Lower leg skin (tissue), 4 donors: ENCODE measurements at regions not wholly inside any gene's neighbourhood (a gene's known extent, or its start where the extent isn't known, plus 50 kb on each side); places are given as distances from the start of the nearest gene placed in this dataset.

Experiments
- DNase-seq, 2 donors: peaks; one replicate each; pipeline ENCODE4 v3.0.0-alpha.2; 2019; ENCODE audit warnings: low spot score in 2 of 2
- H3K4me3 ChIP-seq: fragments of 200-600 bp; sonication (generic); 2 replicates; pipeline ENCODE4 v1.5.1; 2017; ENCODE audit warnings: mild to moderate bottlenecking, low read depth; ENCODE audit not compliant: poor library complexity, severe bottlenecking
- POLR2A ChIP-seq, 2 donors: fragments of 450-650 bp; IDR thresholded peaks; one replicate each; pipeline ENCODE4 v1.6.1; 2016 to 2017; ENCODE audit warnings: antibody characterized with exemption in 2 of 2, mild to moderate bottlenecking in 1 of 2, moderate library complexity in 1 of 2
- WGBS, 2 donors: methylation state at CpG; one replicate each; pipeline ENCODE4 v1.1.5; 2018; 5-methylcytosine and 5-hydroxymethylcytosine counted together
- intact Hi-C: fragments of 100-400 bp; cut with DNase I; formaldehyde crosslinking; loops from one replicate; pipeline ENCODE4 v1.15.0; 2023; ENCODE audit warnings: low total_unique reads
- TF ChIP-seq, protein P1 (sequence below), 3 donors: fragments of 450-650 bp; IDR thresholded peaks; one replicate each; pipeline ENCODE4 v1.5.1; 2016; ENCODE audit warnings: antibody characterized with exemption in 3 of 3, mild to moderate bottlenecking in 3 of 3, moderate library complexity in 2 of 3

DNA sequence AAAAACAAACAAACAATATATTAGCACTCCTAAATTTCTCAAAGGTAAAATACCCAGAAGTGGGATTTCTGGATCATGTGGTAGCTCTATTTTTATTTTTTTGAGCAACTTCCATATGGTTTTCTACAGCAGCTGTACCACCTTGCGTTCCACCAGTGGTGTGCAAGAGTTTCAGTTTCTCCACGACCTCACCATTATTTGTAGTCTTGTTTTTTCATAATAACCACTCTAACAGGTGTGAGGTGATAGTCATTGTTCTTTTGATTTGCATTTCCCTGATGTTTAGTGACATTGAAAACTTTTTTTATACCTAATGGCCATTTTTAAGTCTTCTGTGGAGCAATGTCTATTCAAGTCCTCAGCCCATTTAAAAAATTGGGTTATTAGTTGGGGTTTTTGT is 127.3 kb upstream of the SLC38A2 start:
- no peak overlapping the region for H3K4me3 ChIP-seq
- intact Hi-C loops: no loop called here
- TF ChIP-seq, protein P1, sequence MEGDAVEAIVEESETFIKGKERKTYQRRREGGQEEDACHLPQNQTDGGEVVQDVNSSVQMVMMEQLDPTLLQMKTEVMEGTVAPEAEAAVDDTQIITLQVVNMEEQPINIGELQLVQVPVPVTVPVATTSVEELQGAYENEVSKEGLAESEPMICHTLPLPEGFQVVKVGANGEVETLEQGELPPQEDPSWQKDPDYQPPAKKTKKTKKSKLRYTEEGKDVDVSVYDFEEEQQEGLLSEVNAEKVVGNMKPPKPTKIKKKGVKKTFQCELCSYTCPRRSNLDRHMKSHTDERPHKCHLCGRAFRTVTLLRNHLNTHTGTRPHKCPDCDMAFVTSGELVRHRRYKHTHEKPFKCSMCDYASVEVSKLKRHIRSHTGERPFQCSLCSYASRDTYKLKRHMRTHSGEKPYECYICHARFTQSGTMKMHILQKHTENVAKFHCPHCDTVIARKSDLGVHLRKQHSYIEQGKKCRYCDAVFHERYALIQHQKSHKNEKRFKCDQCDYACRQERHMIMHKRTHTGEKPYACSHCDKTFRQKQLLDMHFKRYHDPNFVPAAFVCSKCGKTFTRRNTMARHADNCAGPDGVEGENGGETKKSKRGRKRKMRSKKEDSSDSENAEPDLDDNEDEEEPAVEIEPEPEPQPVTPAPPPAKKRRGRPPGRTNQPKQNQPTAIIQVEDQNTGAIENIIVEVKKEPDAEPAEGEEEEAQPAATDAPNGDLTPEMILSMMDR (IDR thresholded peaks at IDR 0.05): no peak
- no peak for TF ChIP-seq POLR2A (IDR thresholded peaks at IDR 0.05)
- no peak for DNase-seq
- 87 to 98% methylated on average over 2 of the region's 2 CpGs for WGBS, 2 donors

DNA sequence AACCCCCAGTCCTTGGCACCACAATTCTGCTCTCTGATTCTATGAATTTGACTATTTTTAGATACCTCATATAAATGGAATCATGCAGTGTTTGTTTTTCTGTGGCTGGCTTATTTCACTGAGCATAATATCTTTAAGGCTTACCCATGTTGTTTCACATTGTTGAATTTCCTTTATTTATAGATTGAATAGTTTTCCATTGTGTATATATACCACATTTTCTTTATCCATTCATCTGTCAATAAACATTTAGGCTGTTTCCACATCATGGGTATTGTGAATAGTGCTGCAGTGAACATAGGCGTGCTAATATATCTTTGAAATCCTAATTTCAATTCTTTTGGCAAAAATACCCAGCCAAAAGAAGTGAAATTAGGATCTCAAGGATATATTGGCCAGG is 126.7 kb upstream of the SLC38A2 start:
- 100% methylated on average over 1 of the region's 1 CpG for WGBS, 2 donors
- no peak for DNase-seq
- intact Hi-C loops: no loop called here
- TF ChIP-seq, protein P1 (IDR thresholded peaks at IDR 0.05): no peak
- no peak overlapping the region for H3K4me3 ChIP-seq

DNA sequence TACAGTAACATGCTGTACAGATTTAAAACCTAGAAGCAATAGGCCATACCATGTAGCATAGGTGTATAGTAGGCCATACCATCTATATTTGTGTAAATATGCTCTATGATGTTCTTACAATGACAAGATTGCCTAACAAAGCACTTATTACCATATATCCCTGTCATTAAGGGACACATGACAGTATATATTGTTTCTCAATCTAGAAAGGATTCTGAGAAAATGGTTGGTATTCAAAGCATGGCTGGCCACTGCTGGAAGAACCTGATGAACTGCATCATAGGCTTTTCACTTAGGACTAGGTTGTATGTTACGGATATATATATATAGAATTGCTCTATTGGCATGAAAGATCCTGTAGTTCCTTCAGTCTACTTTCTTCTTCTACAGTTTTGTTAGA is 125.2 kb upstream of the SLC38A2 start:
- no peak for DNase-seq
- WGBS, 2 donors: 90 to 92% methylated on average over 1 of the region's 1 CpG
- TF ChIP-seq, protein P1 (IDR thresholded peaks at IDR 0.05): no peak
- no peak for TF ChIP-seq POLR2A (IDR thresholded peaks at IDR 0.05)
- H3K4me3 ChIP-seq: no peak overlapping the region
- intact Hi-C loops: no loop called here

DNA sequence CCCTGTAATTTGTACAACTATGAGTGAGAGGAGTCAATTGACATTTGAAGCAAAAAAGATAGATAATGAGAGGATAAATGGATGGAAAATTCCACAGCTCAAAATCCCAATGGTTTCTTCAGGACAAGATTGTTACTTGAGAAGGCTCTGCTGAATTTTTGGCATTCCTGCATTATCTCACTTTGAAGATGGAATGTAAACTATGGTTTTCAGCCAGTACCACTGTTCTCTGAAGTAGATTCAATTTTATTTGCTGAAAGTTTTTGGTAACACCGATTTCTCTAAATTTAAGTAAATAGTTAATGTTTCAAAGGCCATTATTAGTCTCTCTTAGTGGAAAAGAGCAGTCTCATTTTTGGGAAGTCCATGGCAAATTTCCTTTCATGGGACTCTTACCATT is 121.9 kb upstream of the SLC38A2 start:
- intact Hi-C loops: no loop called here
- TF ChIP-seq POLR2A (IDR thresholded peaks at IDR 0.05): no peak
- TF ChIP-seq, protein P1 (IDR thresholded peaks at IDR 0.05): no peak
- H3K4me3 ChIP-seq: no peak overlapping the region
- DNase-seq: no peak
- 22 to 25% methylated on average over 1 of the region's 1 CpG for WGBS, 2 donors

DNA sequence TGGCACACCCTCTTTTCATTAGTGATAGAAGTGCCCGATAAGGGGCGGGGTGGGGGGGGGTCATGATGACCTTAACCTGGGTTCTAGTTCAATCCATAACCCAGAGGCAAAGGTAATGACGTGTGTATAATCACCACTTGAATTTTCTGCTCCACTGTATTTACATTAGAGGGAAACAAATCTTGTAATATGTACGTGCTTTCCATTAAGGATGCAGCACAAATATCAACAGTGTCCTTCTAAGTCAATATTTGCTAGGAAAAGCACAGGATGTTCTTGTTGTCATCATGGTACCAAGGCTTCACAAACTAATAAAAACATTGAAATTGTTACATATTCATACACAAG is 121.2 kb upstream of the SLC38A2 start:
- no peak for TF ChIP-seq POLR2A (IDR thresholded peaks at IDR 0.05)
- TF ChIP-seq, protein P1 (IDR thresholded peaks at IDR 0.05): no peak
- no peak overlapping the region for H3K4me3 ChIP-seq
- no peak for DNase-seq
- intact Hi-C loops: no loop called here
- 57 to 58% methylated on average over 4 of the region's 4 CpGs for WGBS, 2 donors

DNA sequence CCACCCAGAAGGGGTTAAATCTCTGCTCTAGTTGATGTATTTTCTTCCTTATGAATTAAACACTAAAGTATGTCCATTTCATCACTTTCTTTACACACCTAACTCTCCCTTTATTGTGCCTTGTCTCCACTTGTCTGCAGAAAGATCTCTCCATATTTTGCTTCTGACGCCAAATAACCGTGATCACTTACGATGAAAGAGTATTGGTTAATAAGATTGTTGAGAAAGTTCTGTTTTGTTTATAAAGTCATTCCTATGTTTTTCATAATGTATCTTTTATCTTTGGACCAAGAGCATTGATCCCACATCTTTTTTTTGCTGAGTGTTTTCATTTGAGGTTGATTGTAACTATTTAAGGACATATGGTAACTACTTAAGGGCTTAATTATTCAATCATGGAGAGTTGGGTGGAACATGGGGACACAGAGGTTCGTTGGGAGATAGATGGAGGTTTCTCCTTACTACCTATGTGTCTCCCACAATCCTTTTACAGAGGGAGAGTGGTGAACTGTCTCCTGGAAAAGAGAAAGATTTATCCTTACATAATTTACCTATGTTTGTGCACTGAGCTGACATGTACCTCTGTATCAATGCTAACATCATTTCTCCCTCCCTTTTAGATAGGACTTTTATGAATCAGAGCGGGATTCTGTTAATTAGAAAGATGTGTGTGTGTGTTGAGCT is 120.7 kb upstream of the SLC38A2 start:
- no peak for TF ChIP-seq POLR2A (IDR thresholded peaks at IDR 0.05)
- no peak for DNase-seq
- intact Hi-C loops: no loop called here
- no peak overlapping the region for H3K4me3 ChIP-seq
- WGBS, 2 donors: 50 to 67% methylated on average over 5 of the region's 5 CpGs
